ENCODE measurements at regions not wholly inside any gene's neighbourhood (a gene's known extent, or its start where the extent isn't known, plus 50 kb on each side); places are given as distances from the start of the nearest gene placed in this dataset.
"Not testable (repeated sequence)": the region's sequence is repeated elsewhere in the genome, so short reads cannot be mapped to it uniquely, and the experiment has no call there.

DNA sequence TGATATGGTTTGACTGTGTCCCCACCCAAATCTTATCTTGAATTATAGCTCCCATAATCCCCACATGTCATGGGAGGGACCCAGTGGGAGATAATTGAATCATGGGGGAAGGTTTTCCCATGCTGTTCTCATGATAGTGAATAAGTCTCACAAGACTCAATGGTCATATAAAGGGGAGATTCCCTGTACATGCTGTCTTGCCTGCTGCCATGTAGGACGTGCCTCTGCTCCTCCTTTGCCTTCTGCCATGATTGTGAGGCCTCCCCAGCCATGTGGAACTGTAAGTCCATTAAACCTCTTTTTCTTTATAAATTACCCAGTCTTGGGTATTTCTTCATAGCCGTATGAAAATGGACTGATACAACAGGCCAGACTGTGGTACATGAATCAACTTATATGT lies 68.5 kb upstream of the ADTRP start:
- FAIRE-seq = not testable (repeated sequence)

- no peak for FAIRE-seq
Observed at GRCh38 chr6:11845664-11846577, 67.3 kb upstream of the ADTRP start.

GRCh38 chr6:11842795-11843194 lies 64.2 kb upstream of the ADTRP start:
- FAIRE-seq = not testable (repeated sequence)

DNA sequence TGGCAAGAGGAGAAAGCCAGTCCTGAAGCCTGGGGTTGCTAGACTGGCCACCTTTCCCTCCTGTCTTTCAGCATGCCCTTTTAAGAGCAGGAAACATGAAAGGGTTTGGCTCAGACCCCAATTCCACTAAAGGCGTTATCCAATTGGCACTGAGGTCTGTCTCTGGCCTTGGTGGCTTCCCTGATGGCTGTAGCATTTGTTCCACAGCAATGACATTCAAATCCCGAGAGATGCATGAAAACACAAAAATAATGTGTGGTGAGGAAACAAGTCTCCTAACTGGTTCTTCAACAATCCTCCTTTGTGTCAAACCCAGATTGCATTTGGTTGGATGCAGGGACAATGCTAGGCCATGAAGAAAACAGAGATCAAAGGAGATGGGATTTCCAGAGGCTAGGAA lies 56.5 kb upstream of the ADTRP start:
- FAIRE-seq = no peak

DNA sequence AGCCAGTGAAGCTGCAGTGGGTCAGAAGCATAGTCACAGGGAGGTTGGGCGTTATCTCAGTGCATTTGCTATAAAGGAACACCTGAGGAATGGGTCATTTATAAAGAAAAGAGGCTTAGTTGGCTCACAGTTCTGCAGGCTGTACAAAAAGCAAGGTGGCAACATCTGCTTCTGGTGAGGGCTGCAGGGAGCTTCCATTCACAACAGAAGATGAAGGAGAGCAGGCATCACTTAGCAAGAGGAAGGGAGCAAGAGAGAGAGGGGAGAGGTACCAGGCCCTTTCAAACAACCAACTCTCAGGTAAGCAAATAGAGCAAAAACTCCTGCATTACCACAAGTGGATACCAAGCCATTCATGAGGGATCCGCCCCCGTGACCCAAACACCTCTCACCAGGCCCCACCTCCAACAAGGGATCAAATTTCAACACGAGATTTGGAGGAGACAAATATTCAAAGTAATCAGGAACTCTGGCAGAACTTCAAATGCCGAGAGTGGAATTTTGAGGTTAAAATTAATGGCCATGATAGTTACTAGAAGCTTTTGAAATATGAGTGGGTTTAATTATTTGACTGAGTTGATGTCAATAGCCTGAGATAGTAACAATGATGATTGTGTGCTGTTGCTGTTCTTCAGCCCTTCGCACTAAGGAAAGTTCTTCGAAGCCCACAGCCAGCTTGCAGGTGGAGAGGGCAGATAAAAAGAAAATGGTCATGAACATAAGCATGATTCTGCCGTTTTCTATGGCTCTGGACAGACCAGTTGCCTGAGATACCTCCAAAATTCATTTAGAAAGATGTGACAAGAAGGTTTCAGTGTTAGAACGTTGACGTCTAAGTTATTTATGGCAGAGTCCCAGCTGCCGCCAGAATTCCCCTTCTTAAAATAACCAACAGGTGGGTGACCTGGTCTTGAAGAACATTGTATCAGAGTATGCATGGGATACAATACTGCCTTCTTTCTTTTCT lies 55.3 kb upstream of the ADTRP start:
- FAIRE-seq = no peak

- no peak for FAIRE-seq
Observed at GRCh38 chr6:11831653-11832052, 53.0 kb upstream of the ADTRP start.

DNA sequence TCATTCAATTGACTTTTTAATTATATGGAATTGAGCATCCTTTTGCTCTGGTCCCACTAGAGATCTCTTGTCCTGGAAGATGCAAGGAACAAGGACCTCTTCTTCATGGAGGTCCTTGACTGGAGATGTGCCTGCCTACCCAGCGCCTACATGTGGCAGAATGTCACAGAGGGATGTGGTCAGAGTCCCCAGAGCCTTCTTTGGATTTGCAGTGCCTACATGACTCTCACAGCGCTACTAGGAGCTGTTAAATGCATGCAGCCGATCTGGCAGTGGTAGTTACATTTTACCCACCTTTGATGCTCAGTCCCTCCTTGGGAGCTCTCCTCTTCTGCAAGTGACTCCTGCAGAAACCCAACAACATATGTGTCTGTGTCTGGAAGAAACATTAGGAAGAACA lies 51.9 kb upstream of the ADTRP start:
- no peak for FAIRE-seq

GRCh38 chr6:11830105-11830504 lies 51.5 kb upstream of the ADTRP start:
- no peak for FAIRE-seq

- FAIRE-seq = no peak
Observed at GRCh38 chr6:11828262-11828870, 49.8 kb upstream of the ADTRP start.
